ENCODE measurements at regions not wholly inside any gene's neighbourhood (a gene's known extent, or its start where the extent isn't known, plus 50 kb on each side); places are given as distances from the start of the nearest gene placed in this dataset.

- ATAC-seq = no peak
Observed at GRCh38 chr4:159770401-159770800, 667.5 kb downstream of the RAPGEF2 start.

More at GRCh38 chr4:159770401-159770800, 667.5 kb downstream of the RAPGEF2 start:
- RAD21 ChIA-PET (ENCODE audit: unreplicated experiment) = interaction anchor here (0.7 kb wide), 1 partner anchor 9 kb away, joined by 3 read pairs; no protein-coding TSS in a partner anchor
- H2AFZ ChIP-seq (ENCODE audit: control insufficient read depth, low read depth, low read length) = no peak overlapping the region
- H4K20me1 ChIP-seq (ENCODE audit: control insufficient read depth, insufficient read depth) = no peaks in the 10 kb centered on the region
- SMC1A ChIA-PET (ENCODE audit: uncharacterized antibody, unreplicated experiment) = no interaction called here
- intact Hi-C loops (cut with micrococcal nuclease; ENCODE audit: unreplicated experiment) = no loop called here
- in situ Hi-C loops (cut with MboI) = no loop called here
- WGBS (ENCODE audit: insufficient coverage, insufficient replicate concordance, low lambda C conversion rate, missing lambda C conversion rate) = 0% methylated on average over 1 of the region's 1 CpG
- DNase-seq (ENCODE audit: low read depth, low spot score) (no peak), FAIRE-seq (no peak)
- H3K27ac ChIP-seq (ENCODE audit: control insufficient read depth, insufficient read depth) = no peak overlapping the region
- H3K4me1 ChIP-seq (ENCODE audit: control insufficient read depth, insufficient read depth, low read length) = no peaks in the 10 kb centered on the region
- no peaks in the 10 kb centered on the region for H3K36me3 ChIP-seq (ENCODE audit: control insufficient read depth in 2 of 2, insufficient read depth in 2 of 2, low read length in 1 of 2)
- H3K9ac ChIP-seq (ENCODE audit: control insufficient read depth, insufficient read depth, low read length) = no peak overlapping the region
- no peaks in the 10 kb centered on the region for H3K9me3 ChIP-seq (replicated peaks; ENCODE audit: control insufficient read depth, insufficient read depth, low read length)
- H3K4me2 ChIP-seq (ENCODE audit: control insufficient read depth, insufficient read depth) = no peak overlapping the region
- H3K79me2 ChIP-seq (ENCODE audit: control insufficient read depth, insufficient read depth, low read length) = no peaks in the 10 kb centered on the region
- TF ChIP-seq JUND (IDR thresholded peaks at IDR 0.05; ENCODE audit: low read depth, low read length) (no peak), MEF2B (IDR thresholded peaks at IDR 0.05; ENCODE audit: partially characterized antibody, poor library complexity, severe bottlenecking) (no peak), ATF2 (IDR thresholded peaks at IDR 0.05; ENCODE audit: low read length) (no peak), MXI1 (IDR thresholded peaks at IDR 0.05; ENCODE audit: low read depth, low read length) (no peak), MYB (IDR thresholded peaks at IDR 0.05; ENCODE audit: borderline replicate concordance, low read depth, low read length) (no peak), SMAD5 (IDR thresholded peaks at IDR 0.05; ENCODE audit: low read depth) (no peak), TARDBP (IDR thresholded peaks at IDR 0.05; ENCODE audit: borderline replicate concordance) (no peak), USF1 (IDR thresholded peaks at IDR 0.05; ENCODE audit: borderline replicate concordance, extremely low read length, insufficient read depth, low read depth, low read length) (no peak), MTA2 (IDR thresholded peaks at IDR 0.05; ENCODE audit: low read depth) (no peak), IRF3 (IDR thresholded peaks at IDR 0.05) (no peak), ETV6 (conservative IDR thresholded peaks at IDR 0.05 in 1 of 2, IDR thresholded peaks at IDR 0.05 in 1 of 2; ENCODE audit: borderline replicate concordance in 1 of 2, low read depth in 1 of 2) (no peak), POLR2A (IDR thresholded peaks at IDR 0.05; ENCODE audit: low read depth, low read length) (no peak), STAT3 (IDR thresholded peaks at IDR 0.05; ENCODE audit: low read depth, low read length) (no peak)
- CTCF ChIA-PET = no interaction called here
- H3K27me3 ChIP-seq (replicated peaks in 1 of 2; ENCODE audit: control insufficient read depth in 2 of 2, insufficient read depth in 2 of 2, low read length in 1 of 2) = no peaks in the 10 kb centered on the region
- no peak overlapping the region for H3K4me3 ChIP-seq
- no TSS peak for BruUV-seq (replicated peaks)
- POLR2A ChIA-PET = no interaction called here
